Left colon (tissue), 2 donors: ENCODE measurements at regions not wholly inside any gene's neighbourhood (a gene's known extent, or its start where the extent isn't known, plus 50 kb on each side); places are given as distances from the start of the nearest gene placed in this dataset.

ENCODE experiments used
- ATAC-seq: fragments of 200-7000 bp; cut with Tn5 transposase; one replicate; pipeline ENCODE4 v1.9.1; 2020; ENCODE audit warnings: mild to moderate bottlenecking, moderate library complexity
- DNase-seq, 2 donors: peaks; one replicate each; pipeline ENCODE4 v3.0.0-alpha.2; 2020
- intact Hi-C, 2 donors: fragments of 100-400 bp; cut with DNase I in 1 of 2; cut with micrococcal nuclease in 1 of 2; formaldehyde crosslinking; loops; one replicate each; pipeline versions ENCODE4 v1.11.2 to v1.14.0; 2022; cut with DNase I, micrococcal nuclease
- donor health status: DM: no; HTN: no; CAD: no.
- donor health status: DM: yes; HTN: yes; CAD: no.

DNA sequence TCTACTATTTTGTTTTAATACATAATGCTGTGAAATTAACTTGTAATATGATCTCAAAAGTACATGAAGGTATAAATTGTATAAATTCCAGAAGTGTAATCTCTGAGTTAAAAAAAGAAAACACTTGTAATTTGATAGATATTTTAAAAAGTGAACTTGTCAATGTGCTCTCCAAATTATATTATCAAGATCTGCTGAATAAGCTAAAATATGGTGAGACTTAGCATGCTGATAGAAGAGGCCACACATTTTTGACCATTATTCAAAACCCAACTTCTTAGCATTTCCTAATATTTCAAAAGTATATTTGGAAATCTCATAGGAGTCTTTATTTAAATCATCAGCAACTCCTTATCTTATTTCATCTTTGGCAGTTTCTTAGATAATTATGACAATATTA lies 657.1 kb upstream of the BOD1L1 start:
- no peak for DNase-seq
- intact Hi-C loops, result no loop called here
- ATAC-seq, result no peak

DNA sequence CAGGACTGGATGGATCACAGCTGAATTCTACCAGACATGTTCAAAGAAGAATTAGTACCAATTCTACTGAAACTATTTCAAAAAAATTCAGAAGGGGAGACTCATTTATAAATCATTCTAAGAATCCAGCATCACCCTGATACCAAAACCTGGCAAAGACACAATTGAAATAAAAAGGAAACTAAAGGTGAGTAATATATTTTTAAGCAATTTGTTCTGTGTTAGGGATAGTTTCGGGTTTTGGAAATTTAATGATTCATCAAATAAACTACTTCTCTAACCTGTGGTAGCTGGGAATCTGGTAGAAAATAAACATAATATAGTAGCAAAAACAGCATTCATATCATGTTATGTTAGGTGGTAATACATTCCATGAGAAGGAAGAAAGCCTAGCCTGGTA lies 662.2 kb upstream of the BOD1L1 start:
- no peak for ATAC-seq
- intact Hi-C loops, result no loop called here
- no peak for DNase-seq

DNA sequence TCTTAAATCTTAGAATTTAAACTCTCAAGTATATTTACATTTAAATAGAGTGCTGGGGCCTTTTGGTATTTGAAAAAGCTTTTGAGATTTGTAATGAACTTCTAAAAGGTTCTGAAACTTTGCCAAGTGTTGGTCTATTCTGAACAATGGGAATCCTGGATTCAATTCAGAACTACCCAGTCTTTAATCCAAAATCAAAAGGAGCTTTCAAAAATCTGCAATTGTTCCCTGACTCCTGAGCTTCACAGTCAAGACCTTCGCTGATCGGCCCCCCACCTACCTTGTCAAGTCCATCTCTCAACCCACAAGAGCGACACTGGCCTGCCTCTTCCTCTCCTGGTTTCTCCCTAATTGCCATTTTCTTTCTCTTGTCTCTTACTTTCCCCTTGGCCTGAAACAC lies 666.1 kb upstream of the BOD1L1 start:
- no peak for DNase-seq
- intact Hi-C loops, result no loop called here
- no peak for ATAC-seq

DNA sequence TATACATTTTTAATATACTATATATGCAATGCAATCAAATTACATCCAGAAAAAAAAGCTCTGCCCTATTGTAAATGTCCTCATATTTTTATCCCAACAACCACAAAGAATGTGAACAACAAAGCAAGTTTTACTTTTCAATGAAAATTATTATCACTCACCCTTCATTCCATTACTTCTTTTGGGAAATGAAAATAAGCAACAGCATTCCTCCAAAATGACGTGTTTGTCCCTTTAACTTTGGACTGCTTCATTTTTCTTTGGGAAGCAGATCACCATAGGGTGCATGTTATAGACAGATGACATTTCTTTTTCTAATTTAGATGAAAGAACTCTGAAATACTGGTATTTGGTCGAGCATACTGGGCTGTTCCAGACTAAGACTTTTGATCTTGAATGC lies 667.1 kb upstream of the BOD1L1 start:
- intact Hi-C loops, result no loop called here
- ATAC-seq, result no peak
- DNase-seq, result no peak

DNA sequence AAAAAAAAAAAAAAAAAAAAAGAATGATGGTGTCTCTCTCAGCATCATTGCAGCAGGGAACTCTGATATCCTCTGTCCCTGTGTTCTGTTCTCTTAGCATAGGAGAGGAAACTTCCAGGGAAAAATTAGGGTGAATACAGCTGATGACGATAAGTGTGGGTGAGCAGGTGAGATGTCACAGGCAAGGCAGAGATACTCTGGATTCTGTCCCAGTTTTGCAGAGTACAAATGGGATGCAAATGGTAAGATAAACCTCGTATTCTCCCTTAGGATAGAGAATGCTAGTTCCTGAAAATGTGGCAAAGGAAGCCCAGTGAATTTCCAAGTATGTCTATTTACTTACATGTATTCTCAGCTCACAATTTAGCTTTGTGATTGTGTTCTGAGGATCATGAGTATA lies 671.6 kb upstream of the BOD1L1 start:
- DNase-seq (no peak), ATAC-seq (no peak)
- intact Hi-C loops, result no loop called here

DNA sequence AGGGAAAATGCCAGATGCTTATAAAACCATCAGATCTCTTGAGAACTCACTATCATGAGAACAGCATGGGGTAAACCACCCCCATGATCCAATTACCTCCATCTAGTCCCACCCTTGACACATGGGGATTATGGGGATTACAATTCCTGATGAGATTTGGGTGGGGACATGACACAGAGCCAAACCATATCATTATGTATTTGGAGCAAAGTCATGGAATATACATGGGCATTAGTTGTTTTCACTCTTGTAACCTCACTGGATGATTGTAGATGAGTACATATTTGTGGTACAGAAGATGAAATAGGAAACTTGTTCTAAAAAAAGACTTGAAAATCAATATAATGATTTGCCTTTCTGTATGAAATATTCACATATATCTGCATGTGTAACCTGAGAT lies 674.5 kb upstream of the BOD1L1 start:
- DNase-seq (no peak), ATAC-seq (no peak)
- intact Hi-C loops, result no loop called here

DNA sequence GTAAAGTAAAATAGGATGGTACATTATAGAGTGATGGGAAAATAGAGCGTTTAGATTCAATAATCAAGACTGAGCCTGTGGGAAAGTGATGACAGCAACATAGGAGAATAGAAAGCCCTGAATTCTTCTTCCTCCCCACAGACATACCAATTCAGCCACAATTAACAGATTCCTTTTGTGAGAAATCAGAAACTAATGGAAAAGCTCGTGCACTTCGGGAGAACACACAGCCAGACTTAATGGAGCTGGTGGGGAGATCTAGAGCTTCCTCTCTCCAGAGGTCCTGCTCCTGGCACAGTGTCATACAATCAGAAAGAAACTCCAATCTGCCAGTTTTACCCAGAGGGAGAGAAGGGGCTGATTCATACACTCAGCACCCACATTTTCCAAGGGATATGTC lies 676.3 kb upstream of the BOD1L1 start:
- no peak for DNase-seq
- ATAC-seq, result no peak
- intact Hi-C loops, result no loop called here

DNA sequence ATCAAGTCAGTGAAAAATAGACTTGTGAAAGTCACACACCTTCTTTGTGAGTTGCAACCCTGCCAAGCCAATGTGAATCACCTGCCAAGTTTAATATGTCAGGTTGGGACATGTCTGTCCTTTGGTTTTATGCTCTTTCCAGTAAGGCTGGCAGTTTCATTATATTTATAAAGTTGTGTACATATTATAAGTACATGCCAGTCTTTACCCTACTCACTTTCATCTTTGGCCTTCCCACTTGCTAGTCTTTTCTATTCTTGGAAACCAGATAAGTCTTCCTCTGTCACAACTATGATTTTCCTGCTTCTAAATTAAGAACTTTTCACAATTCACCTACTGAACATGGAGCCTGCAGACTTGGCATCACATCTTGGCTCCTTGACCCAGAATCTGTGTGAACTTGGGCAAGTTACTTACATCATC lies 680.7 kb upstream of the BOD1L1 start:
- intact Hi-C loops, result no loop called here
- no peak for DNase-seq
- no peak for ATAC-seq

DNA sequence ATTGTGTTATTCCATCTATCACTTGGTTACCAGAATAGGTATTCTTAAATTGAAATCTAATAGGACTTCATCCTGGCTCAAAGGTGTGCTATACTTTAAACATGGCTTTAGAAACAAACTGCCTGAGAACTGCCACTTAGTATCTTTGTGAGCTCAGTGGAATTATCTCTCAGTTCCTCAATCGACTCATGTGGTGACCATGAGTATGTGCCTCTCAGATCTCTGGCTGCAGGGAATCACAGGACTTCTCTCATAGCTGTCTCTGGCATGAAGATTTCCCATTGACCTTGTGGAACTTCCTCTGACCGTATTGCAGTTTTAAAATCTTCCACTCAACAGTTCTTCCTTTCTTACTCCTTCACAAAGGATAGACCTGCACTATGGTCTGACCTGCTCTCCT lies 681.9 kb upstream of the BOD1L1 start:
- intact Hi-C loops, result no loop called here
- DNase-seq, result no peak
- no peak for ATAC-seq

DNA sequence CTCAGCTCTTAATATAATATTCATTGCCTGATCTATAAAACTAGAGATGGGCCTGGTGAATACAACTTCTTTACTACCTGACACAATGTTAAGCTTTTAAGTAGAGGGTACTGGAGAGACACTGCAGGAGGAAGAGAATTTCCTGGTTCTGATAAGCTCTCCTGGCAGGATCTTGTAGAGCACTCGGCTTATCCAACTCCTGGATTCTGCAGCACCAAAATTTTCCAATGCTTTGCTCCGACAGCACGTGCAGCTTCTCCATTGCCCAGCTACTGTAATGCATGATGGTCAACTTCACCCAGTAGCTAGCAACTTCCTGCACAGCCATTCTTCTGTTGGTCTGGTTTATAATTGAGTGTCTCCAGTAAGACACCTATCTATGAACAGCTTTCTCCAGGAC lies 686.2 kb upstream of the BOD1L1 start:
- intact Hi-C loops, result no loop called here
- no peak for DNase-seq
- ATAC-seq, result no peak

DNA sequence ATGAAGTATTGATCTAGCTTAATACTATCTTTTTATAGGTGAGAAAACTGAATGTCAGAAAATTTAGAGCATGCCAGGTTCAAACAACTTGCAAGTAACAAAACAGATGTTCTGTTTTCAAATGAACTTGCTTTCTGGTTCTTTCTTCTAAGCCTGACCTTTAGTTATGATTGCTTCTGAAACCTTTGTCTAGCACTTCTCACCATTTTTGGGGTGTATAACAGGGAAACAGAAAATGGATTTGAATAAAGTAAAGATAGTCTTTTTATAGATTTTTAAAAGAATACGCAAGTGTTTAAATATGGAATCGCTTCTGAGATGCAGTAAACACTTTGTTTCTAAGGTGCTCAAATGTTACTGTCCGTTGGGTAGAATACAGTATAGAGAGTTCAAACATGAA lies 687.2 kb upstream of the CPEB2 start:
- ATAC-seq (no peak), DNase-seq (no peak)
- intact Hi-C loops, result no loop called here

DNA sequence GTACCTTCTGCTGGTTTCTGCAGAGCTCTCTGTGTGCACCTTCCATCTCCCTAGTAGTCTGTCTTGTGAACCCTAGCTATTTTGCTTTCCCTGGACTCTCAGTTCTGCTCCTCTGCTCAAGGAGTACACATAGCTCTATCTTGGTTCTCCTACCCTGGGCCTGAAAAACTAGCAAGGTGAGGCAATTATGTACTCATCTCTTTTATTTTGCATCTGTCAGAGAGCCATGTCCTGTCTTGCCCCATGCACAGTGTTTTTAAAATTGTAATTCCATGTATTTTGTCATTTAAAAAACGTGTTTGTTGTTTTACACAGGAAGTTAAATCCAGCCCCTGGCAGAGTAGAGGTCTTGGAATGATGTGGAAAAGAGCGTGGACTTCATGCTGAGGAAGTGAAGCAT lies 684.9 kb upstream of the CPEB2 start:
- DNase-seq, result no peak
- intact Hi-C loops, result no loop called here
- ATAC-seq, result no peak

DNA sequence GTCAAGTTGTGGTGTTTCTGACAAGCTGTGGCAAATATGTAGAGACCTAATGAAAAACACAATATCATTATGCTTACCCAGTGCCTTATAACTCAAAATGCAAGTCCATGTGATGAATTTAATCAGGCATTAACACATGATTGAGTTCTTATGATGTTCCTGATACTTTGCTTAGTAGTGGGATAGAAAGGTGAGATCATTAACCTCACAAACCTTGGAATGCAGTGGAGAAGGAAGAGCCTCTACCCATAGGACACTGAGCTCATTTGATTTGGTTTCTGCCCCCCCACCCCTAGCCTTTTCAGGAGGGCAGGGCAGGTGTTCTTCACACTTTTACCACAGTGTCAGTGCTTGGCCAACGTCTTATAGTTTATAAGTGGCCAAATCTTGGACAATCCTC lies 683.6 kb upstream of the CPEB2 start:
- intact Hi-C loops, result no loop called here
- DNase-seq, result no peak
- no peak for ATAC-seq

DNA sequence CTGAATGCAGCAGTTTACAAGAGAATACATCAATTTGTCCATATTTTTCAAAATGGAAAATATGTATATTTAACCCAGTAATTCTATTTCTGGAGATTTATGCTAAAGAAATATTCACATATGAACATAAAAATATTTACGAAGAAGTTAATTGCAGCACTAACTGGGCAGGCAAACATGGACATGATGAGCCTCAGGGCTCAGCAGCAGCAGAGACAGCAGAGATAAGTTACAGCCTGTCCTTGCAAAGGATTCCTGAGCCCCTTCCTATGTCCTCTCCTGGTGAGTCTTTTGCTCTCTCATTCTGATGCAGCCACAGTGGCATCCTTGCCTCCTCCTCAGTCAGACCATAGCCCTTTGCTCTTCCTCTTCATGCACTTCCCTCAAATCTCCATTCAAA lies 680.6 kb upstream of the CPEB2 start:
- intact Hi-C loops, result no loop called here
- ATAC-seq (no peak), DNase-seq (no peak)

DNA sequence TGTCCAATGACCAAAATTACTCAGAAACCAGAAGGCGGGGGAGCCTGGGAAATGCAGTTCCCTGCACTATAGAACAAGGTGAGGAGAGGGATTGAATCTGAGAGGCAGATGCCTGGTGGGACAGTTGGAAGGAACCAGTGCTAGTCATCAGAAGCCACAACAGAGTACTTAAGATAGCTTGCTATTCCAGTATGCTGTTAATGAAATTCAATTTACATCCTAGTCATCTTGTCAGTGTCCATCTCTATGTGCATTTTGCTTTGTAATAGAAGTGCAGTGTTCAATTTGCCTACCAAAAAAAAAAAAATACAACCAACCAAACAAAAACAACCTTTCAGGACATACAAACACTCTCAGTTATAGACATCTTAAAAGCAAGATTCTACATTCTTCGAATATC lies 679.1 kb upstream of the CPEB2 start:
- ATAC-seq, result no peak
- intact Hi-C loops, result no loop called here

DNA sequence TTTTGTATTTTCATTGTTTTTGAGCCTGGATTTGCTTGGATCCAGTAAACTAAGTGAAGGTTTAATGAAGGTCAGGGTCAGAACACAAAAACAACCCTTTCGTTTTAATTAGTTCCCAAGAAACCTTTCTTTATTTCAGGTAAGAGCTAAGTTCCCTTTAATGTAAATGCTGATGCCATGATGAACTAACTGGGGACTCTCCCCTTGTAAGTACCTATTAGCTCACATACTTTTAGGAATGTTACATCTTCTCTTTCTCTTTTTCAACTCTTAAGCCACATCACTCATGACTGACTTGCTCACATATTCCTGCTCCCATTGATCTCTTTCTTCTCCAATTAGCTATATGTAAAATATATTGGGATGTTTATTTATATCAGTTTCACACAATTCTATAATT lies 673.1 kb upstream of the CPEB2 start:
- no peak for ATAC-seq
- intact Hi-C loops, result no loop called here
- DNase-seq, result no peak

More for the DNA sequence above, 679.1 kb upstream of the CPEB2 start:
- no peak for DNase-seq

DNA sequence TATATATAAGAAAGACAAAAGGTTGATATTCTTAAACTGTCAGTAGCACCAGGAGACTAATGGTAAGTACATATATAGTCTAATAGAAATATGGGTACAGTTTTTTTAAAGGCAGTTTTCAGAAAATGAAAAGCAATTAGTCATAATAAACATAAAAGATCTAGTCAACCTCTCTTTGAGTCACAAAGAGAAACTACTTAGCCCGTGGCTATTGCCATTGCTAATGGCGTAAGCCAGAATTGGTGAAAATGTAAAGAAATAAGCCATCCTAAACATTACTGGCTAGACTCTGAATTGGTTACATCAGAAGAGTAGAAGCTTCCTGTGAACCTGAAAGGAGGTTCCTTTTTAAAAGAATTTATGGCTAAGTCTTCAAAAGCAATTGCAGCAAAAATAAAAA lies 668.7 kb upstream of the CPEB2 start:
- DNase-seq, result no peak
- intact Hi-C loops, result no loop called here
- no peak for ATAC-seq

DNA sequence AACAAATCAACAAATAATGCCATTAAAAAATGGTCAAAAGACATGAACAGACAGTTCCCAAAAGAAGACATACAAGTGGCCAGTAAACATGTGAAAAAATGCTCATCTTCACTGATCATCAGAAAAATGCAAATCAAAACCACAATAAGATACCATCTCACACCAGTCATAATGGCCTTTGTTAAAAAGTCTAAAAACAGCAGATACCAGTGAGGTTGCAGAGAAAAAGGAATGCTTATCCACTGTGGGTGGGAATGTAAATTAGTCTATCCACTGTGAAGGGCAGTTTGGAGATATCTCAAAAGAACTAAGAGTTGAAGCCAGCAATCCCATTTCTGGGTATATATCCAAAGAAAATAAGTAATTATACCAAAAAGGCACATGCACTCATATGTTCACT lies 668.1 kb upstream of the CPEB2 start:
- intact Hi-C loops, result no loop called here
- ATAC-seq, result no peak

DNA sequence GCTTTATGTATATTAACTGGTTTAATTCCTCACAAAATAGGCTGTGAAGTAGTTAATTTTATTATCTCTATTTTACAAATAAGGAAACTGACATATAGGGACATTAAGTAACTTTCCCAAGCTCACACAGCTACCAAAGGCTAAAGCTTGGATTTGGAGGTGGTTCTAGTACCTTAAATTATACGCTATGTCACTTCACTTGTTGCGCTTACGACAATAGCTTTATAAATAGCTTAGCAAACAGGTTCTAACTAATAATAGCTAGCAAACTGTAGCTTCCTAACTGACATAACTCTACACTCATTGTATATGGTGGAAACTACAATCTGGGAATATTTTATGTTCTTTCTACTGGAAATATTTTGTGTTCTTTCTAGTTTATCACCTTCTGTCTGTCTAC lies 666.4 kb upstream of the CPEB2 start:
- no peak for ATAC-seq
- intact Hi-C loops, result no loop called here
- DNase-seq, result no peak

More for the DNA sequence above, 668.1 kb upstream of the CPEB2 start:
- DNase-seq, result no peak

DNA sequence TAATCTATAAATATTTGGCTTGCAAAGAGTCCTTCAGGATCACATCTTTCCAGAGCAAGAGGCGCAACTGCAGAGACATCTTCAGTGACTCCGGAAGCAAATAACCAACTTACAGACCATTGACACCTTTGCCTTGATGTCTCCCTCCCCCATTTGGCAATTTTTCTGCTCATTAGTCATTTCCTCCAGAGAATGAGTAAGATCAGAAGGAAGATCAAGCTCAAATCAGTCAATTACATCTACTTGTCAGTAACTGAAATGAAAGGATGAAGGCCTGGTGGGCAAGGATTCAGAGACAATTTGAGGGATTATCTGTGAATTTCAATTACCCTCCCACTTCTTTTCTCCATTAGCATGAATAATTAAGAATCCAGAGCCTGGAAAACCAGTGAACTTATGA lies 665.6 kb upstream of the CPEB2 start:
- DNase-seq (no peak), ATAC-seq (no peak)
- intact Hi-C loops, result no loop called here

DNA sequence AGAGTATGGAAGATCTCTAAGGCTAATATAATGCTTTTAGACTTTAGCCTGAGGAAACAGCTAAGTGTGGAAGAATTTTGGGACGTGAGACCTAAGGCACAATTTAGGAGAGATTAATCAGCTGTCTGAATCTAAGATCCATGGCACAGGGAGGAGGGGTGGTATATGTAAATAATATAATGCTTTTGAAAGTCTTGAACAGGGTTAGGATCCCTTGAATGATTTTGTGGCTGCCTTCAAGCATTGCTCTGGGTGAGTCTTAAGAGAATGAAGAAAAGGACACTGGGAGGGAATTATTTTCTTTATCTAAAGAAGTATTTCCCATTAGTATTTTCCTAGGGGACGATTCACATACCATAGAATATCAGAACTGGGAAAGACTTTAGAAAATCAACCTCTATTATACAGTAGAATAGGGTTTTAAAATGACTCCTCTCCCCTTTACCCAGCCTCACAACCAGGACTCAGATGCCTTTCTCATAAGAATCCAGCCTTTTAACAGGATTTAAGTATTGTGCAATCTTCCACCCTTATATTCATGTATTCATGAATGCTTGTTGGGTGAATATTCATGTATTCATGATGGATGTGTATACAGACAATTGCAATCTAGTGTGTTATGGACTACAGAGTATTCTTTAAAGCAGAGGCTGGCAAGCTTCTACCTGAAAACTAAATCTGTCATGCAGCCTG lies 664.2 kb upstream of the CPEB2 start:
- intact Hi-C loops, result no loop called here
- ATAC-seq, result no peak
- no peak for DNase-seq
